GM06990 (cell line): ENCODE measurements at regions not wholly inside any gene's neighbourhood (a gene's known extent, or its start where the extent isn't known, plus 50 kb on each side); places are given as distances from the start of the nearest gene placed in this dataset.

Experiments used
- DNase-seq: peaks from one replicate; pipeline ENCODE4 v3.0.0-alpha.2; 2011; ENCODE audit not compliant: insufficient read length; ENCODE audit errors: extremely low read depth
- H3K27me3 ChIP-seq: replicated peaks from 2 replicates; pipeline ENCODE4 v1.6.0; 2011; ENCODE audit warnings: low read length; ENCODE audit not compliant: control insufficient read depth, insufficient read depth
- H3K36me3 ChIP-seq: 2 replicates; pipeline ENCODE4 v1.5.1; 2011; ENCODE audit warnings: low read length; ENCODE audit not compliant: control insufficient read depth, insufficient read depth
- H3K4me3 ChIP-seq: replicated peaks from 2 replicates; pipeline ENCODE4 v1.5.1; 2011; ENCODE audit warnings: low read depth, mild to moderate bottlenecking, control low read depth, low read length
- CTCF ChIP-seq: IDR thresholded peaks from 2 replicates; pipeline ENCODE4 v1.5.1; 2011; ENCODE audit warnings: low read length, control low read depth, mild to moderate bottlenecking, inconsistent platforms; ENCODE audit not compliant: insufficient read depth, poor library complexity, severe bottlenecking

GRCh38 chrX:138917781-138918180 lies 206.3 kb upstream of the FGF13 start:
- DNase-seq = no peak
- no peaks in the 10 kb centered on the region for H3K36me3 ChIP-seq
- no peak overlapping the region for H3K4me3 ChIP-seq
- no peaks in the 10 kb centered on the region for H3K27me3 ChIP-seq
- TF ChIP-seq CTCF = no peak

- Histone ChIP-seq H3K36me3 (no peaks in the 10 kb centered on the region), H3K4me3 (no peak overlapping the region), H3K27me3 (no peaks in the 10 kb centered on the region)
- no peak for DNase-seq
- no peak for TF ChIP-seq CTCF
Observed at GRCh38 chrX:138914767-138915166, 203.2 kb upstream of the FGF13 start.

GRCh38 chrX:138908577-138908976 lies 197.1 kb upstream of the FGF13 start:
- TF ChIP-seq CTCF = no peak
- H3K4me3 ChIP-seq = no peak overlapping the region
- H3K36me3 ChIP-seq = no peaks in the 10 kb centered on the region
- no peaks in the 10 kb centered on the region for H3K27me3 ChIP-seq
- DNase-seq = no peak

- DNase-seq = no peak
- H3K36me3 ChIP-seq = no peaks in the 10 kb centered on the region
- TF ChIP-seq CTCF = no peak
- no peak overlapping the region for H3K4me3 ChIP-seq
- H3K27me3 ChIP-seq = no peaks in the 10 kb centered on the region
Observed at GRCh38 chrX:138897621-138898492, 186.3 kb upstream of the FGF13 start.

GRCh38 chrX:138890491-138890890 lies 179.0 kb upstream of the FGF13 start:
- Histone ChIP-seq H3K27me3 (no peaks in the 10 kb centered on the region), H3K4me3 (no peak overlapping the region), H3K36me3 (no peaks in the 10 kb centered on the region)
- no peak for TF ChIP-seq CTCF
- no peak for DNase-seq

- no peak for DNase-seq
- no peaks in the 10 kb centered on the region for H3K27me3 ChIP-seq
- H3K4me3 ChIP-seq = no peak overlapping the region
- H3K36me3 ChIP-seq = no peaks in the 10 kb centered on the region
- TF ChIP-seq CTCF = no peak
Observed at GRCh38 chrX:138889149-138889548, 177.6 kb upstream of the FGF13 start.
